Heart left ventricle (tissue), 13 donors: ENCODE measurements at regions not wholly inside any gene's neighbourhood (a gene's known extent, or its start where the extent isn't known, plus 50 kb on each side); places are given as distances from the start of the nearest gene placed in this dataset.

Experiments
- POLR2A ChIP-seq, 2 donors: fragments of 450-650 bp; IDR thresholded peaks; one replicate each; pipeline ENCODE4 v1.6.1; 2017; ENCODE audit warnings: antibody characterized with exemption in 2 of 2, mild to moderate bottlenecking in 2 of 2, moderate library complexity in 2 of 2
- TF ChIP-seq, protein P1 (sequence below), 12 donors: fragments of 200-600 bp; sonication (generic) in 4 of 12; IDR thresholded peaks; one replicate each; pipeline versions ENCODE4 v1.5.0 to v1.8.0; 2018 to 2022; ENCODE audit warnings: antibody characterized with exemption in 12 of 12, mild to moderate bottlenecking in 5 of 12
- donor health status: ischemic (EF 13 %, LVEDD 7.1; RV severe dilation, severe dysfunction).
- donor health status: DM: no; HTN: yes; CAD: no.
- donor health status: DM: no; HTN: no; CAD: no.
- donor health status: ischemic (EF 25% LVEDD 6.9; RV normal size, moderate dysfunction).
- donor health status: ischemic (EF 25% LVEDD 5.7; RV mildly dilated, moderate dysfunction).
- donor health status: ischemic (EF 35%, LVEDD 5.7; RV mildly dilated, moderate dysfunction).
- donor health status: nonischemic (EF 11% LVEDD 7.7; RV severe dilation, severe dysfunction).
- donor health status: DM: yes; HTN: yes; CAD: no.
- donor health status: PGD.
- donor health status: ischemic (EF 29% LVEDD 5.4; RV normal size, mild dysfunction).
- donor health status: nonischemic (EF 23%, LVEDD 6.1; RV moderate dilation, normal function).

DNA sequence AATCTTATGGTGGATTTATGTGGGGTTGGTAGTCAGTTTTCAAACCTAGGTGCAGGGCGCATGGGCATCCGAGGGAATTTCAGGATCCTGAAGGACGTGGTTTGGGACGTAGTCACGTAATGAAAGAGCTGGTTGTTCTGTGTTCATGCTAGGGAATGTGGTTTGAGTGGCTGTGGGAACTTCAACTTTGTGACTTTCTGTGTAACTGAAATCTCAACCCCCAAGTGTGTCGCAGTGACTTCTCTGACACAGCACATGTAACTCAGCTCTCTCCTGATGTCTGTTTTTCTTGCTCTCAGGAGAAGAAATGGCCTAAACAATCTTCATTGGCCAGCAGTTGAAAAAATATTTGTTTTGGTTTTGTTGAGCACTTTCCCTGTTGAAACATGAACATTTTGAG is 199.0 kb downstream of the PTEN start:
- TF ChIP-seq, protein P1, sequence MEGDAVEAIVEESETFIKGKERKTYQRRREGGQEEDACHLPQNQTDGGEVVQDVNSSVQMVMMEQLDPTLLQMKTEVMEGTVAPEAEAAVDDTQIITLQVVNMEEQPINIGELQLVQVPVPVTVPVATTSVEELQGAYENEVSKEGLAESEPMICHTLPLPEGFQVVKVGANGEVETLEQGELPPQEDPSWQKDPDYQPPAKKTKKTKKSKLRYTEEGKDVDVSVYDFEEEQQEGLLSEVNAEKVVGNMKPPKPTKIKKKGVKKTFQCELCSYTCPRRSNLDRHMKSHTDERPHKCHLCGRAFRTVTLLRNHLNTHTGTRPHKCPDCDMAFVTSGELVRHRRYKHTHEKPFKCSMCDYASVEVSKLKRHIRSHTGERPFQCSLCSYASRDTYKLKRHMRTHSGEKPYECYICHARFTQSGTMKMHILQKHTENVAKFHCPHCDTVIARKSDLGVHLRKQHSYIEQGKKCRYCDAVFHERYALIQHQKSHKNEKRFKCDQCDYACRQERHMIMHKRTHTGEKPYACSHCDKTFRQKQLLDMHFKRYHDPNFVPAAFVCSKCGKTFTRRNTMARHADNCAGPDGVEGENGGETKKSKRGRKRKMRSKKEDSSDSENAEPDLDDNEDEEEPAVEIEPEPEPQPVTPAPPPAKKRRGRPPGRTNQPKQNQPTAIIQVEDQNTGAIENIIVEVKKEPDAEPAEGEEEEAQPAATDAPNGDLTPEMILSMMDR (IDR thresholded peaks at IDR 0.05) = no peak
- no peak for TF ChIP-seq POLR2A (IDR thresholded peaks at IDR 0.05)
